H9 (cell line): ENCODE measurements at regions not wholly inside any gene's neighbourhood (a gene's known extent, or its start where the extent isn't known, plus 50 kb on each side); places are given as distances from the start of the nearest gene placed in this dataset.

Source experiments
- DNase-seq: peaks from one replicate; pipeline ENCODE4 v3.0.0-alpha.2; 2017
- H2AFZ ChIP-seq: one replicate; pipeline ENCODE4 v1.6.1; 2013; ENCODE audit warnings: mild to moderate bottlenecking, low read length, control low read depth, moderate library complexity
- H2AK5ac ChIP-seq: 2 replicates; pipeline ENCODE4 v1.6.1; 2013; ENCODE audit warnings: low read length, control low read depth, mixed read lengths; ENCODE audit not compliant: insufficient read length
- H2BK120ac ChIP-seq: one replicate; pipeline ENCODE4 v1.6.1; 2013; ENCODE audit warnings: low read depth, mild to moderate bottlenecking, low read length, control low read depth, inconsistent platforms; ENCODE audit not compliant: poor library complexity, severe bottlenecking
- H2BK12ac ChIP-seq: 2 replicates; pipeline ENCODE4 v1.6.1; 2013; ENCODE audit warnings: low read length, control low read depth, mixed read lengths, low read depth; ENCODE audit not compliant: insufficient read length
- H2BK15ac ChIP-seq: 2 replicates; pipeline ENCODE4 v1.6.1; 2013; ENCODE audit warnings: low read depth, low read length, control low read depth
- H2BK20ac ChIP-seq: one replicate; pipeline ENCODE4 v1.6.1; 2013; ENCODE audit warnings: low read depth, mild to moderate bottlenecking, low read length, control low read depth, inconsistent platforms; ENCODE audit not compliant: poor library complexity, severe bottlenecking
- H2BK5ac ChIP-seq: 2 replicates; pipeline ENCODE4 v1.6.1; 2013; ENCODE audit warnings: low read length, control low read depth, mixed read lengths; ENCODE audit not compliant: insufficient read length
- H3K14ac ChIP-seq: 2 replicates; pipeline ENCODE4 v1.6.1; 2013; ENCODE audit warnings: low read length, control low read depth; ENCODE audit not compliant: insufficient read depth
- H3K18ac ChIP-seq: 2 replicates; pipeline ENCODE4 v1.6.1; 2013; ENCODE audit warnings: low read depth, mild to moderate bottlenecking, mixed read lengths, low read length, control low read depth; ENCODE audit not compliant: insufficient read length
- H3K23ac ChIP-seq: 2 replicates; pipeline ENCODE4 v1.6.1; 2013; ENCODE audit warnings: low read length, control low read depth, mixed read lengths, low read depth; ENCODE audit not compliant: insufficient read length
- H3K23me2 ChIP-seq: 2 replicates; pipeline ENCODE4 v1.6.1; 2013; ENCODE audit warnings: low read depth, mild to moderate bottlenecking, mixed read lengths, low read length, control low read depth; ENCODE audit not compliant: insufficient read length, poor library complexity, severe bottlenecking
- H3K27ac ChIP-seq: 2 replicates; pipeline ENCODE4 v1.5.1; 2013; ENCODE audit warnings: low read length, control low read depth, mixed read lengths, low read depth; ENCODE audit not compliant: insufficient read length
- H3K27me3 ChIP-seq: 2 replicates; pipeline ENCODE4 v1.6.1; 2013; ENCODE audit warnings: low read length, control low read depth, inconsistent platforms; ENCODE audit not compliant: insufficient read depth
- H3K4ac ChIP-seq: 2 replicates; pipeline ENCODE4 v1.6.1; 2013; ENCODE audit warnings: low read depth, mild to moderate bottlenecking, control low read depth, inconsistent platforms, low read length, moderate library complexity
- H3K4me1 ChIP-seq: 2 replicates; pipeline ENCODE4 v1.6.1; 2013; ENCODE audit warnings: low read length, control low read depth, inconsistent platforms; ENCODE audit not compliant: insufficient read depth
- H3K4me2 ChIP-seq: 2 replicates; pipeline ENCODE4 v1.6.1; 2013; ENCODE audit warnings: low read length, control low read depth, mixed read lengths; ENCODE audit not compliant: insufficient read length, insufficient read depth
- H3K56ac ChIP-seq: 2 replicates; pipeline ENCODE4 v1.6.1; 2013; ENCODE audit warnings: low read depth, mild to moderate bottlenecking, mixed read lengths, low read length, control low read depth; ENCODE audit not compliant: insufficient read length
- H3K79me1 ChIP-seq: 2 replicates; pipeline ENCODE4 v1.6.1; 2013; ENCODE audit warnings: low read depth, mild to moderate bottlenecking, moderate library complexity, low read length, control low read depth, inconsistent platforms; ENCODE audit not compliant: insufficient read depth, poor library complexity, severe bottlenecking
- H3K79me2 ChIP-seq: 2 replicates; pipeline ENCODE4 v1.6.1; 2013; ENCODE audit warnings: low read length, control low read depth, inconsistent platforms; ENCODE audit not compliant: insufficient read depth
- H3K9ac ChIP-seq: 2 replicates; pipeline ENCODE4 v1.6.1; 2013; ENCODE audit warnings: low read length, control low read depth, mixed read lengths; ENCODE audit not compliant: insufficient read length; ENCODE audit errors: extremely low read depth
- H3K9me3 ChIP-seq: one replicate; pipeline ENCODE4 v1.6.1; 2013; ENCODE audit warnings: low read depth, low read length, inconsistent platforms; ENCODE audit not compliant: control insufficient read depth
- H3T11ph ChIP-seq: one replicate; pipeline ENCODE4 v1.6.1; 2013; ENCODE audit warnings: mild to moderate bottlenecking, low read length, control low read depth, inconsistent platforms
- H4K20me1 ChIP-seq: one replicate; pipeline ENCODE4 v1.6.1; 2013; ENCODE audit not compliant: control insufficient read depth, insufficient read length, insufficient read depth
- H4K5ac ChIP-seq: 2 replicates; pipeline ENCODE4 v1.6.1; 2013; ENCODE audit warnings: low read depth, mild to moderate bottlenecking, mixed read lengths, low read length, control low read depth; ENCODE audit not compliant: insufficient read length
- H4K8ac ChIP-seq: replicated peaks from 2 replicates; pipeline ENCODE4 v1.6.1; 2013; ENCODE audit warnings: low read length, control low read depth, mixed read lengths, low read depth; ENCODE audit not compliant: insufficient read length
- H4K91ac ChIP-seq: 2 replicates; pipeline ENCODE4 v1.6.1; 2013; ENCODE audit warnings: low read depth, mild to moderate bottlenecking, moderate library complexity, mixed read lengths, low read length, control low read depth; ENCODE audit not compliant: insufficient read length
- H3K27ac Mint-ChIP-seq, 3 experiments: 2 replicates in 2 of 3; 3 replicates in 1 of 3; pipeline ENCODE4 v1.8.0; 2020 to 2021; ENCODE audit warnings: mixed read lengths in 3 of 3, mild to moderate bottlenecking in 1 of 3, moderate library complexity in 1 of 3
- H3K27me3 Mint-ChIP-seq: 2 replicates; pipeline ENCODE4 v1.8.0; 2021; ENCODE audit warnings: low read depth, mild to moderate bottlenecking, moderate library complexity, mixed read lengths
- H3K36me3 Mint-ChIP-seq, 3 experiments: 2 replicates in 2 of 3; 3 replicates in 1 of 3; pipeline ENCODE4 v1.8.0; 2020 to 2021; ENCODE audit warnings: low read depth in 3 of 3, mixed read lengths in 3 of 3; ENCODE audit not compliant: insufficient read depth in 1 of 3
- H3K4me1 Mint-ChIP-seq, 2 experiments: 2 replicates each; pipeline ENCODE4 v1.8.0; 2020; ENCODE audit warnings: mixed read lengths in 2 of 2
- H3K4me3 Mint-ChIP-seq, 2 experiments: 2 replicates in 1 of 2; 3 replicates in 1 of 2; pipeline ENCODE4 v1.8.0; 2020 to 2021; ENCODE audit warnings: mild to moderate bottlenecking in 2 of 2, mixed read lengths in 2 of 2, moderate library complexity in 1 of 2
- H3K9me3 Mint-ChIP-seq, 2 experiments: 2 replicates in 1 of 2; 3 replicates in 1 of 2; pipeline ENCODE4 v1.8.0; 2020; ENCODE audit warnings: mild to moderate bottlenecking in 2 of 2, mixed read lengths in 2 of 2, moderate library complexity in 1 of 2
- WGBS: extraction: QIAGEN DNeasy Blood & Tissue Kit; methylation state at CpG from one replicate; pipeline ENCODE4 v1.1.7; 2013; ENCODE audit warnings: missing lambda C conversion rate, low lambda C conversion rate, mixed read lengths; ENCODE audit not compliant: insufficient read length; ENCODE audit errors: extremely low coverage; 5-methylcytosine and 5-hydroxymethylcytosine counted together
- TF ChIP-seq, protein P1 (sequence below): fragments of 200-600 bp; sonication (generic); conservative IDR thresholded peaks from 3 replicates; pipeline ENCODE4 v1.8.0; 2021; ENCODE audit warnings: antibody characterized with exemption, mild to moderate bottlenecking

DNA sequence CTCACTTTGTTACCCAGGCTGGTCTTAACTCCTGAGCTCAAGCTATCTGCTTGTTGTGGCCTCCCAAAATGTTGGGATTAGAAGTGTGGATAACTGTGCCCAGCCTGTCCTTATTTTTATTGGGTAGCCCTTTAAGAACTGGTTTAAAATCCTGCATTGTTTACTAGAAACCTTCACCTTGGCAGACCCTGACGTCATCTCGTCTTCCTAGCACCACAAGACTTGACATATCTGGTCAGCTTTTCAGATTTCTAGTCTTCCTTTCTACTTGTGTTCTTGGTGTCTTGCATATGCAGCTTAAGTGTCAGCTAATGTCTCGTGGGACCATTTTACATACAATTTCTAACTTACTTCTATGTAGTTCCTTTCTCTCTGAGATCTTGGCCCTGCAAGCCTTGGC, 258.9 kb downstream of the IZUMO3 start:
- DNase-seq = no peak
- Histone ChIP-seq H3K9ac (no peak overlapping the region), H3K79me2 (no peaks in the 10 kb centered on the region), H3K4ac (no peak overlapping the region), H4K5ac (no peak overlapping the region), H3K14ac (no peak overlapping the region), H2BK120ac (no peak overlapping the region), H4K91ac (no peak overlapping the region), H3K27ac (no peak overlapping the region), H4K20me1 (no peaks in the 10 kb centered on the region), H3K23ac (no peak overlapping the region), H3K4me2 (no peak overlapping the region), H2AFZ (no peak overlapping the region), H2BK15ac (no peak overlapping the region), H2BK5ac (no peak overlapping the region), H3T11ph (no peak overlapping the region), H3K56ac (no peak overlapping the region), H3K23me2 (no peaks in the 10 kb centered on the region), H2BK20ac (no peak overlapping the region), H2BK12ac (no peak overlapping the region), H2AK5ac (no peak overlapping the region), H3K9me3 (no peaks in the 10 kb centered on the region), H3K79me1 (no peaks in the 10 kb centered on the region), H4K8ac (no peak overlapping the region), H3K27me3 (no peaks in the 10 kb centered on the region), H3K18ac (no peak overlapping the region), H3K4me1 (no peaks in the 10 kb centered on the region)
- no CpG with 5 or more reads among the region's 3 CpGs for WGBS
- TF ChIP-seq, protein P1, sequence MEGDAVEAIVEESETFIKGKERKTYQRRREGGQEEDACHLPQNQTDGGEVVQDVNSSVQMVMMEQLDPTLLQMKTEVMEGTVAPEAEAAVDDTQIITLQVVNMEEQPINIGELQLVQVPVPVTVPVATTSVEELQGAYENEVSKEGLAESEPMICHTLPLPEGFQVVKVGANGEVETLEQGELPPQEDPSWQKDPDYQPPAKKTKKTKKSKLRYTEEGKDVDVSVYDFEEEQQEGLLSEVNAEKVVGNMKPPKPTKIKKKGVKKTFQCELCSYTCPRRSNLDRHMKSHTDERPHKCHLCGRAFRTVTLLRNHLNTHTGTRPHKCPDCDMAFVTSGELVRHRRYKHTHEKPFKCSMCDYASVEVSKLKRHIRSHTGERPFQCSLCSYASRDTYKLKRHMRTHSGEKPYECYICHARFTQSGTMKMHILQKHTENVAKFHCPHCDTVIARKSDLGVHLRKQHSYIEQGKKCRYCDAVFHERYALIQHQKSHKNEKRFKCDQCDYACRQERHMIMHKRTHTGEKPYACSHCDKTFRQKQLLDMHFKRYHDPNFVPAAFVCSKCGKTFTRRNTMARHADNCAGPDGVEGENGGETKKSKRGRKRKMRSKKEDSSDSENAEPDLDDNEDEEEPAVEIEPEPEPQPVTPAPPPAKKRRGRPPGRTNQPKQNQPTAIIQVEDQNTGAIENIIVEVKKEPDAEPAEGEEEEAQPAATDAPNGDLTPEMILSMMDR = no peak
- Mint-ChIP-seq H3K27me3 (no peaks in the 10 kb centered on the region), H3K9me3 (peaks cover 30% of the 10 kb centered on the region in 2 experiments), H3K4me1 (no peaks in the 10 kb centered on the region), H3K36me3 (peaks cover 7 to 34% (median 13%) of the 10 kb centered on the region in 3 experiments), H3K4me3 (no peak overlapping the region), H3K27ac (no peak overlapping the region)
